ENCODE measurements at regions not wholly inside any gene's neighbourhood (a gene's known extent, or its start where the extent isn't known, plus 50 kb on each side); places are given as distances from the start of the nearest gene placed in this dataset.

DNA sequence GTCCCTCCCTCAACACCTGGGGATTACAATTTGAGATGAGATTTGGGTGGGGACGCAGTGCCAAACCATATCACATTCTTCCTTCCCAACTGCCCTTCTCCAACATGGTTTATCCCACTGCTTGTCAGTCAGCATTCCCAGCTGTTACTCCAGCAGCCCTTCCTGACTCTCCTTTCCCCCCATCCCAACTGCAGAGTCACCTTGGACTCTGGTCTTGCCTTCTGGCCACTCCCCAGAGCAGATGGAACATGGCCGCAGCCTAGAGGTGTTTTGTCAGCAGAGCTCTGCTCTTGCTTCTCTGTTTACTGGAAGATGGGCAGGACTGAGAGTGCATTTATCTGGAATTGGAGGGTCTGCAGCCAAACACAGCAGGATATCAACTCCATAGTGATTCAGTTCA is 51.2 kb upstream of the MEX3C start:
- TF ChIP-seq, protein P1, sequence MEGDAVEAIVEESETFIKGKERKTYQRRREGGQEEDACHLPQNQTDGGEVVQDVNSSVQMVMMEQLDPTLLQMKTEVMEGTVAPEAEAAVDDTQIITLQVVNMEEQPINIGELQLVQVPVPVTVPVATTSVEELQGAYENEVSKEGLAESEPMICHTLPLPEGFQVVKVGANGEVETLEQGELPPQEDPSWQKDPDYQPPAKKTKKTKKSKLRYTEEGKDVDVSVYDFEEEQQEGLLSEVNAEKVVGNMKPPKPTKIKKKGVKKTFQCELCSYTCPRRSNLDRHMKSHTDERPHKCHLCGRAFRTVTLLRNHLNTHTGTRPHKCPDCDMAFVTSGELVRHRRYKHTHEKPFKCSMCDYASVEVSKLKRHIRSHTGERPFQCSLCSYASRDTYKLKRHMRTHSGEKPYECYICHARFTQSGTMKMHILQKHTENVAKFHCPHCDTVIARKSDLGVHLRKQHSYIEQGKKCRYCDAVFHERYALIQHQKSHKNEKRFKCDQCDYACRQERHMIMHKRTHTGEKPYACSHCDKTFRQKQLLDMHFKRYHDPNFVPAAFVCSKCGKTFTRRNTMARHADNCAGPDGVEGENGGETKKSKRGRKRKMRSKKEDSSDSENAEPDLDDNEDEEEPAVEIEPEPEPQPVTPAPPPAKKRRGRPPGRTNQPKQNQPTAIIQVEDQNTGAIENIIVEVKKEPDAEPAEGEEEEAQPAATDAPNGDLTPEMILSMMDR (conservative IDR thresholded peaks at IDR 0.05; ENCODE audit: low read depth, low read length), result no peak
- H3K4me3 ChIP-seq (ENCODE audit: low read depth, low read length), result no peak overlapping the region
- DNase-seq (ENCODE audit: low read depth), result no peak

GRCh38 chr18:51250006-51250405 is 52.5 kb upstream of the MEX3C start:
- TF ChIP-seq, protein P1 (conservative IDR thresholded peaks at IDR 0.05; ENCODE audit: low read depth, low read length), result no peak
- no peak for DNase-seq (ENCODE audit: low read depth)
- no peak overlapping the region for H3K4me3 ChIP-seq (ENCODE audit: low read depth, low read length)

DNA sequence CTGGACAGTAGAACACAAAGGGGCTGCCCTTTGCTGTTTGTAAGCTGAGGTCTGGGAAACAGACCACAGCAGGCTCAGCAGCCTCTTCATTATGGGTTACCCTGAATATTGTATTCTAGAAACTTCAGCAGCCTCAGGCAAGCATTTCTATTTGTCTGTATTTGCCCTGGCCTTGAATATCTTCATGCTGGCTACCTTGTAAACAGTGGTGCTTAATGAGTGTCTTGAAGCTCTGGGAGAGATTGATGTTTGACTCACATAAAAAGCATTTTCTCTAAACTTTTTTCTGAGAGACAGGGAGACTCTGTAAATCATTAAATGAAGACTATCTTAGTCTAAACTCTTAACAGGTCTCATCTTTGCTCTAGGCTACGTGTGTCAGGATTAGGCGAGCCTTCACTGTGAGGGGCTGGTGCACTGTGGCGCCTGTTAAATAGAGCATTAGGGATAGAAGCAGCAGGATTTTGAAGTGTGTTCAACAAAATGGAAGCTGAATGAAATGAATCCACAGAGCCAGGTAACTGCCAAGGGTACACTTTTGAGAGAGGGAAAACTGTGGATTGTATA is 53.1 kb upstream of the MEX3C start:
- DNase-seq (ENCODE audit: low read depth), result no peak
- TF ChIP-seq, protein P1 (conservative IDR thresholded peaks at IDR 0.05; ENCODE audit: low read depth, low read length), result no peak
- H3K4me3 ChIP-seq (ENCODE audit: low read depth, low read length), result no peak overlapping the region

- DNase-seq (ENCODE audit: low read depth), result no peak
- TF ChIP-seq, protein P1 (conservative IDR thresholded peaks at IDR 0.05; ENCODE audit: low read depth, low read length), result no peak
- no peak overlapping the region for H3K4me3 ChIP-seq (ENCODE audit: low read depth, low read length)
These were observed 54.1 kb upstream of the MEX3C start for GRCh38 chr18:51251625-51252024.

DNA sequence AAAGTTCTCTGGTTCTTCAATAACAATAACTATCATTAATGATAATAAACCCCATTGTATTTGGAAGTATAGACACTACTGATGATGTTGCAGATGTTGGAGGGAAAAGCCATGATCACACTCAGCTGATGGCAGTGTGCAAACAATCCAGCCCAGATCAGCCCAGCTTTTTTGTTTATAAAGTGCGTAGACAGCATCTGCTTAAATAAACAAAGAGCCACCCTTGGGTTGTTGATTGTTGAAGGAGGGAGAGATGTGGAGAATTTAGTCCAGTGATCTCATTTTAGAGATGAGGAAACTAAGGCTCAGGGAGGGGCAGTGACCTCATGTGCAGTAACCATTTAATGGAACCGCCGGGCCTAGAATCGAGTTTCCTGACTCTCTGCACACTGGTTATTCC is 56.0 kb upstream of the MEX3C start:
- TF ChIP-seq, protein P1 (conservative IDR thresholded peaks at IDR 0.05; ENCODE audit: low read depth, low read length), result no peak
- no peak overlapping the region for H3K4me3 ChIP-seq (ENCODE audit: low read depth, low read length)
- DNase-seq (ENCODE audit: low read depth), result no peak

DNA sequence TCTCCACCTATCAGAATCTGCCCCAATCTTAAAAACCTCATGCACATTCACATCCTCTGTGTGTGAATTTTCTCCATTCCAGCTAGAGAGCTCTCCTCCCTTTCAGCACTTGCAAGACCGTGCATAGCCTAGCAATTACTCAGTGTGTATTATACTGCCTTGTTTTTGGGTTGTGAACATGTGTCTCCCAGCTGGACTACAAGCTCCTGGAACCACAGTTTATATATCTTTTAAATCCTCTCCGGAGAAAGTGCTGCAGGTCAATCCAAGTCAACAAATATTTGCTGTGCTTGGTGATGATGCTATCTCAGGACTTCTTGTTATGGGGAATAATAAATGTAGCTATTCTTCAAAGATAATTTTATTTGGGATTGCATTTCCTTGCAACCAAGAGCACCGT is 58.2 kb upstream of the MEX3C start:
- TF ChIP-seq, protein P1 (conservative IDR thresholded peaks at IDR 0.05; ENCODE audit: low read depth, low read length), result no peak
- no peak for DNase-seq (ENCODE audit: low read depth)
- H3K4me3 ChIP-seq (ENCODE audit: low read depth, low read length), result no peak overlapping the region

GRCh38 chr18:51257150-51257549 is 59.7 kb upstream of the MEX3C start:
- TF ChIP-seq, protein P1 (conservative IDR thresholded peaks at IDR 0.05; ENCODE audit: low read depth, low read length), result no peak
- no peak overlapping the region for H3K4me3 ChIP-seq (ENCODE audit: low read depth, low read length)
- DNase-seq (ENCODE audit: low read depth), result no peak

All from epithelial cell of proximal tubule (primary cell).